GM12873 (cell line): ENCODE measurements at regions not wholly inside any gene's neighbourhood (a gene's known extent, or its start where the extent isn't known, plus 50 kb on each side); places are given as distances from the start of the nearest gene placed in this dataset.

Experiments used
- TF ChIP-seq, protein P1 (sequence below): IDR thresholded peaks from 2 replicates; pipeline ENCODE4 v1.5.1; 2012; ENCODE audit warnings: low read depth, mild to moderate bottlenecking, moderate library complexity, low read length, control low read depth; ENCODE audit not compliant: insufficient read depth; ENCODE audit errors: missing control alignments

GRCh38 chr1:82978461-82979324 lies 1020.2 kb downstream of the TTLL7 start:
- TF ChIP-seq, protein P1, sequence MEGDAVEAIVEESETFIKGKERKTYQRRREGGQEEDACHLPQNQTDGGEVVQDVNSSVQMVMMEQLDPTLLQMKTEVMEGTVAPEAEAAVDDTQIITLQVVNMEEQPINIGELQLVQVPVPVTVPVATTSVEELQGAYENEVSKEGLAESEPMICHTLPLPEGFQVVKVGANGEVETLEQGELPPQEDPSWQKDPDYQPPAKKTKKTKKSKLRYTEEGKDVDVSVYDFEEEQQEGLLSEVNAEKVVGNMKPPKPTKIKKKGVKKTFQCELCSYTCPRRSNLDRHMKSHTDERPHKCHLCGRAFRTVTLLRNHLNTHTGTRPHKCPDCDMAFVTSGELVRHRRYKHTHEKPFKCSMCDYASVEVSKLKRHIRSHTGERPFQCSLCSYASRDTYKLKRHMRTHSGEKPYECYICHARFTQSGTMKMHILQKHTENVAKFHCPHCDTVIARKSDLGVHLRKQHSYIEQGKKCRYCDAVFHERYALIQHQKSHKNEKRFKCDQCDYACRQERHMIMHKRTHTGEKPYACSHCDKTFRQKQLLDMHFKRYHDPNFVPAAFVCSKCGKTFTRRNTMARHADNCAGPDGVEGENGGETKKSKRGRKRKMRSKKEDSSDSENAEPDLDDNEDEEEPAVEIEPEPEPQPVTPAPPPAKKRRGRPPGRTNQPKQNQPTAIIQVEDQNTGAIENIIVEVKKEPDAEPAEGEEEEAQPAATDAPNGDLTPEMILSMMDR, result no peak

DNA sequence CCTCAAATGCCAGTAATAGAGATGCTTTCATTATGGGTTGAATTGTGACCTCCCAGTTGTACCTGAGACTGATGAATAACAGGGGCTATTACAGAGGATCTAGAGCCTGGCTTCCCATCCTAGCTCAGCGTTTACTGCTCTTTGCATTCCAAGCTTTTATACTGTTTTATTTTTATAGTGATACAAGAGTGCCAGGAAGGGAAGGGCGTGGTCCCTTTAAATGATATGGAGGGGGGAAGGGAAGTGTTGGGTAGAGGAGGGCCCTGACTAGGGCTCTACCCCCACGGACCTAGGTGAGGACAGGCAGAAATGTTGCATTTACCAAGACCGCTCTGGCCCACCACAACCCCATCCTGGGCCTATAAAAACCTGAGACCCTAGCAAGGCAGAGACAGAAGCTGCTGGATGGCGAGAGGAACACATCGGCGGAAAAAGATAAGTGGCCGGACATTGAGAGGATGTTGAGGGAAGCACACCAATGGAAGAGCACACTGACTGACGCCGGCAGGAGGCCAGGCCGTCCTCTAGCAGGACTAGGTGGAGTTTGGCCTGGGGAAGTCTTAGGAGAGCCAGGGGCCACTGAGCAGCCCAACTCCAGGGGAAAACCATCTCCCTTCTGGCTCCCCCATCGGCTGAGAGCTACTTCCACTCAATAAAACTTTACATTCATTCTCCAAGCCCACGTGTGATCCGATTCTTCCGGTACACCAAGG lies 1025.9 kb downstream of the TTLL7 start:
- TF ChIP-seq, protein P1, result no peak

- TF ChIP-seq, protein P1, result no peak
Measured at GRCh38 chr1:82969340-82969739, 1029.6 kb downstream of the TTLL7 start.

GRCh38 chr1:82962658-82963057 lies 1036.3 kb downstream of the TTLL7 start:
- TF ChIP-seq, protein P1, result no peak

DNA sequence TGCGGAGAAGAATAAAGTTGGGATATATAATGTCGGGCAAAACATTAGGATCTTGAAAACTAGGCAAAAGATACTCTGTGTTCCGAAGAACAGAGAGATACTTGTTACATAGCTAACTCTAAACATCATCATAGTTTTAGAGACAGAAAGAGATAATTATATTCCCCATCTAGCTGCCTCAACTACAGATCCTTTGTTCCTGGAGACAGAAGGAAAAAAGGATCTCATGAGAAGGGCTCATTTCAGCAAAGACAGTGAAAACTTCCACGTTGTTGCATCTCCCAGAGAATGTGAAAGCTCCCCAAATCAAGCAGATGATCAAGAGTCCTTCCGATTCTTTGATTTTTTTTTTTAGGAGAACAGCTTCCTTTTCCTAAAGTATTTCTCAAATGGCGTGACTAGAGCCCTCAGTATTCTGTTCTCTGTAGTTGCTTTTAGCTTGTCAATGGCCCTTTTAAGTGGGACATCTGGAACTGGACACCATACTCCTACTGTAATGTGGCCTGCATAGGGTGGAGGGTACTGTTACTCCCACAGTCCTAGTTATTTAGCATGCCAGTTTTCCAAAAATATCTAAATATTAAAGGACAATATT lies 1048.2 kb downstream of the TTLL7 start:
- TF ChIP-seq, protein P1, result no peak

- TF ChIP-seq, protein P1, result no peak
Measured at GRCh38 chr1:82948386-82948785, 1050.5 kb downstream of the TTLL7 start.

- TF ChIP-seq, protein P1, result no peak
Measured at GRCh38 chr1:82947278-82947677, 1051.7 kb downstream of the TTLL7 start.
